Stimulated activated memory B cell treated with anti-CD40 and anti-IgM and Interleukin-4, amounts not matched to agents 10 μg/mL and 1 μg/mL and 100 μg/mL, for 72 hours (primary cell): ENCODE measurements at regions not wholly inside any gene's neighbourhood (a gene's known extent, or its start where the extent isn't known, plus 50 kb on each side); places are given as distances from the start of the nearest gene placed in this dataset.

Experiments used
- ATAC-seq: fragments of 150-1000 bp; cut with Tn5 transposase; 2 replicates; pipeline ENCODE4 v1.10.0; 2021
- H3K27ac Mint-ChIP-seq: one replicate; pipeline ENCODE4 v1.8.0; 2022; ENCODE audit warnings: mild to moderate bottlenecking, mixed read lengths
- H3K27me3 Mint-ChIP-seq: one replicate; pipeline ENCODE4 v1.8.0; 2022; ENCODE audit warnings: mixed read lengths
- H3K36me3 Mint-ChIP-seq: one replicate; pipeline ENCODE4 v1.8.0; 2022; ENCODE audit warnings: mixed read lengths
- H3K4me1 Mint-ChIP-seq: one replicate; pipeline ENCODE4 v1.8.0; 2022; ENCODE audit warnings: mixed read lengths
- H3K4me3 Mint-ChIP-seq: one replicate; pipeline ENCODE4 v1.8.0; 2022; ENCODE audit warnings: mild to moderate bottlenecking, moderate library complexity, mixed read lengths
- H3K9me3 Mint-ChIP-seq: one replicate; pipeline ENCODE4 v1.8.0; 2022; ENCODE audit warnings: mixed read lengths

DNA sequence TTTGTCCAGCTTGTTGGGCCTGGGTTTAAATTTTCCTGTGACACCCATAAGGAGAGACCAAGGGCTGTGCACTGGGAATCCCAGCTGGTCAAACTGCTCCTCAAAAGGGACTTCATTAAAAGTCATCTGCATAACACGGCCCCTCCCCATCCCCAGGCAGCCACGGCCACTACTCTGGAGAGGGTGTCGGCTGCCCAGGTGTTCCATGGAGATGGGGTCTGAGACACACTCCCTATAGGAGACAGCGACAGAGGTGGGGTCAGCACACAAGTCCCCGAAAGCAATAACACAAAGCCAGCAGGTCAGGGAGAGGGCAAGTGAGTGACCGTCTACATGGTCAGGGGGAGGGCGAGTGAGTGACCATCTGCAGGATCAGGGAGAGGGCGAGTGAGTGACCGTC lies 75.6 kb upstream of the BCL11B start:
- peaks cover 16% of the 10 kb centered on the region for H3K27me3 Mint-ChIP-seq
- H3K9me3 Mint-ChIP-seq = peaks cover 6% of the 10 kb centered on the region
- H3K36me3 Mint-ChIP-seq = no peaks in the 10 kb centered on the region
- H3K4me1 Mint-ChIP-seq = no peaks in the 10 kb centered on the region
- ATAC-seq = no peak
- no peak overlapping the region for H3K27ac Mint-ChIP-seq
- no peak overlapping the region for H3K4me3 Mint-ChIP-seq

DNA sequence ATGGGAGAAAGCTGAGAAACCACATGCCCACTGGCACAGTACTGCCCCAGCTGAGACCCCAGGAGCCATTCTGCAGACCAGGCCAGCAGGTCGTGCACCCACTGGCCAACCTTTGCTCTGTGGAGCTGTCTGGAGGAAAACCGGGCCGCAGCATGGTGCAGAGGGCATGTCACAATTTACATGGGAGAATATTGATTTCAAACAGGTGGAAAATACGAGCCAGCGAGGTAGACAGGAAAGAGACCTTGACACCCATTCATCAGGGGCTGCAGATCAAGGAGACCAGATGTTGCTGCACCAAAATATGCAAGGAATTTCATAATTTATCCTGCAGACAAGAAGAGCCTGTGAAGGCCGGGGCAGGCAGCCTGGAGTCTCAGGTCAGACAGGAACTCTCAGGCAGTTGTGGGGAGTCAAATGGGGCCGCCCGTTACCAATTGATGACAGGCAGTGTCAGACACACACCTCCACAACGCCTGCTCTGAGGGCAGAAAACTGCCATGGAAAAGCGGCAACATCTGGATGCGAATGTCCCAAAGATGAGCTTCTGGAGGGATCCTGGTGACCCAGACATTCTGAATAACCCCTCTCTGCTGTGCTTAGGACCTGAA lies 74.6 kb upstream of the BCL11B start:
- H3K9me3 Mint-ChIP-seq = peaks cover 6% of the 10 kb centered on the region
- no peak for ATAC-seq
- no peaks in the 10 kb centered on the region for H3K36me3 Mint-ChIP-seq
- H3K27me3 Mint-ChIP-seq = peaks cover 11% of the 10 kb centered on the region
- H3K4me3 Mint-ChIP-seq = no peak overlapping the region
- no peaks in the 10 kb centered on the region for H3K4me1 Mint-ChIP-seq
- no peak overlapping the region for H3K27ac Mint-ChIP-seq

DNA sequence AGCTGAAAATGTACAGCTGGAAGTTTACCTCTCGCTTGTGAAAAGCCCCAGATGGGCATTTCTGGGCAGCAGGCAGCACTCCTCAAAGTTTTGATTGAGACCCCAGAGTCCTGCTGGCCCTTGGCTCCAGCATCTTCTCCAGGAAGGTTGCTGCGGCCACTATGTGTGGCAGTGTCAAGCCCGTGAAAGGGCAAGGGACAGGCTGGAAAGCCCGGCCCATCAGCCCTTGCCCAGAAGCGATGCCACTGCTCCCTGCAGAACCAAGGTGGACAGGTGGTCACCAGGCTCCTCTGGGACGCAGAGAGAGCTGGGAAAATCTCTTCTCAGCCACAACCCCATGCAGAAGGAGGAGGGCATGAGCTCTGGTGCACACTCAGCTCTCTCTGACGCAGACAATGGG lies 73.5 kb upstream of the BCL11B start:
- Mint-ChIP-seq H3K27me3 (peaks cover 11% of the 10 kb centered on the region), H3K9me3 (peaks cover 6% of the 10 kb centered on the region), H3K27ac (no peak overlapping the region), H3K4me3 (no peak overlapping the region), H3K36me3 (no peaks in the 10 kb centered on the region), H3K4me1 (no peaks in the 10 kb centered on the region)
- no peak for ATAC-seq

GRCh38 chr14:99344051-99344758 lies 72.2 kb upstream of the BCL11B start:
- peak; percentile 40 for ATAC-seq
- Mint-ChIP-seq H3K4me3 (no peak overlapping the region), H3K27me3 (peaks cover 11% of the 10 kb centered on the region), H3K9me3 (peaks cover 6% of the 10 kb centered on the region), H3K36me3 (no peaks in the 10 kb centered on the region), H3K4me1 (no peaks in the 10 kb centered on the region), H3K27ac (no peak overlapping the region)

GRCh38 chr14:99342906-99343305 lies 70.9 kb upstream of the BCL11B start:
- ATAC-seq = peak; percentile 9
- Mint-ChIP-seq H3K4me1 (no peaks in the 10 kb centered on the region), H3K4me3 (no peak overlapping the region), H3K27me3 (peaks cover 6% of the 10 kb centered on the region), H3K9me3 (peaks cover 4% of the 10 kb centered on the region), H3K27ac (no peak overlapping the region), H3K36me3 (no peaks in the 10 kb centered on the region)

DNA sequence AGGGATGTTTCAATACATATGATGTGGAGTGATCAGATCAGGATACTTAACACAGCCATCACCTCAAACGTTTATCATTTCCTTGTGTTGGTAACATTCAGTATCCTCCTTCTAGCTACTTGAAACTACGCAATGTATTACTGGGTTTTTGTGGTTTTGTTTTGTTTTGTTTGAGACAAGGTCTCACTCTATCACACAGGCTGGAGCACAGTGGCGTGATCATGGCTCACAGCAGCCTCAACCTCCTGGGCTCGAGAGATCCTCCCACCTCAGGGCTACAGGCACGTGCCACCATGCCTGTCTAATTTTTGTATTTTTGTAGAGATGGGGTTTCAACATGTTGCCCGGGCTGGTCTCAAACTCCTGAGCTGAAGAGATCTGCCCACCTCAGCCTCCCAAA lies 70.2 kb upstream of the BCL11B start:
- Mint-ChIP-seq H3K9me3 (no peaks in the 10 kb centered on the region), H3K36me3 (no peaks in the 10 kb centered on the region), H3K4me3 (no peak overlapping the region), H3K27me3 (no peaks in the 10 kb centered on the region), H3K27ac (no peak overlapping the region), H3K4me1 (no peaks in the 10 kb centered on the region)
- ATAC-seq = no peak

DNA sequence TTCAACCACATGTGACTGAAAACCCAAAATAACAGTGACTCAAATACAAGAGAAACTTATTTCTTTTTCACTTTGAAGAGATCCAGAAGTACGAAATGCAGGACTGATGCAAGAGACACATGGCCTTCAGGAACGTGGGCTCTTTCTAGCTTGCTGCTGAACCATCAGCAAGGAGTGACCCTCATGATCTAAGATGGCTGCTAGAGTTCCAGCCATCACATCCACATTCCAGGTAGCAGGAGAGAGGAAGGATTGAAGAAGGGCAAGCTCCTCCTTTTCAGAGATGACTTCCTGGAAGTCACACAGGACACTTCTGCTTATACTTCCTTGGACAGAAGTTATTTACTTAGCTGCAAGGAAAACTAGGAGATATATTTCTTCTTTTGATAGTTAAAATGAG lies 67.6 kb upstream of the BCL11B start:
- H3K4me3 Mint-ChIP-seq = no peak overlapping the region
- no peaks in the 10 kb centered on the region for H3K27me3 Mint-ChIP-seq
- ATAC-seq = no peak
- no peaks in the 10 kb centered on the region for H3K36me3 Mint-ChIP-seq
- H3K27ac Mint-ChIP-seq = no peak overlapping the region
- H3K9me3 Mint-ChIP-seq = no peaks in the 10 kb centered on the region
- H3K4me1 Mint-ChIP-seq = no peaks in the 10 kb centered on the region

- no peaks in the 10 kb centered on the region for H3K27me3 Mint-ChIP-seq
Observed at GRCh38 chr14:99338313-99338712, 66.3 kb upstream of the BCL11B start.

DNA sequence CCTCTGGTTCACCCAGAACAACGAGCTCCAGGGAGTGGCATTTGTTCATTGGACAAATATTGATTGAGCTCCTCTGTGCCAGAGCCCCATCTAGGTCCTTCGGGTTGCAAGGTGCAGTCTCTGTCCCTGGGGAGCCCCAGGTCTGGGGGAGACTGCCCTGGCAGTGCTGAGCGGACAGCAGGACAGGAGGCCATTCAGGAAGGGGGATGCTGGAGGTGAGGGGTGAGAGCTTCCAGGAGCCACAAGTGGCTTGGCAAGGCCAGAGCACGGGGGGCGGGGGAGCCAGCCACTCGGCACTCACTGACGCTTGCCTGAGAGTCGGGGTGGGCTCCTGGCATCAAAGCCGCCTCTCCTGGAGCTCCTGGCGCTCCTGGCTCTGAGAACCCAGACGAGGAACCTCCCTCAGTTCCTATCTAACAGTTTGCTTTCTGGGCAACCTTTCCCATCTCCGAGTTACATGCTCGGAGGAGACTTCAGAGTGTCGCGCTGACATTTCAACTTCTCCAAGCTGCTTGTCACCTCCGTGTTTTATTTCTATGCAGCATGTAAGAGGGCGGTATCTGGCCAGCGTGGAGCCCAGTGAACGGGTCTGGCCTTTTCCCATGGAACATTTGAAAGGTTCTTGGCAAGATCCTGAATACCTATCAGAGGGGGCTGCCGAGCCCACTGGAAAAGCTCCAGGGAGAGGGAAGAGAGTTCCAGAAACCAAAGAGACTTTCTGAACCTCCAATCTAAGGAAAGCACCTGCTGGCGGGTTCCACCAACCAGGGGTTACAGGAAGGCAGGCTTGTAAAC lies 62.0 kb upstream of the BCL11B start:
- no peaks in the 10 kb centered on the region for H3K4me1 Mint-ChIP-seq
- H3K4me3 Mint-ChIP-seq = no peak overlapping the region
- H3K9me3 Mint-ChIP-seq = no peaks in the 10 kb centered on the region
- ATAC-seq = no peak
- H3K27ac Mint-ChIP-seq = no peak overlapping the region
- no peaks in the 10 kb centered on the region for H3K27me3 Mint-ChIP-seq
- H3K36me3 Mint-ChIP-seq = no peaks in the 10 kb centered on the region

More at GRCh38 chr14:99338313-99338712, 66.3 kb upstream of the BCL11B start:
- Mint-ChIP-seq H3K4me3 (no peak overlapping the region), H3K9me3 (no peaks in the 10 kb centered on the region), H3K4me1 (no peaks in the 10 kb centered on the region), H3K36me3 (no peaks in the 10 kb centered on the region), H3K27ac (no peak overlapping the region)
- ATAC-seq = no peak

DNA sequence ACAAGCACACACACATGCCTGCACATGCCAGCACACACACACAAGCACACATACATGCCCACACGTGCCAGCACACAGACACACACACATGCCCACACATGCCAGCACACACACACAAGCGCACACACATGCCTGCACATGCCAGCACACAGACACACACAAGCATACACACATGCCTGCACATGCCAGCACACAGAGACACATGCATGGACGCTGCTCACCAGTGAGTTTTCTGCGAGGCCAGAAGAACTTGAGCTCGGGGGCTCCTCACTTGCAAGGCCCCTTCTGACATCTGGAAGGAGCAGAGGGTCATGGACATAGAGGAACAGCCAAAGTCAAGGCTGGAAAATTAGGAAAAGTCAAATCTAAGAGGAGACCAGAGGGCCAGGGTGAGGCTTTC lies 61.2 kb upstream of the BCL11B start:
- Mint-ChIP-seq H3K9me3 (no peaks in the 10 kb centered on the region), H3K4me3 (no peak overlapping the region), H3K27ac (no peak overlapping the region), H3K27me3 (no peaks in the 10 kb centered on the region), H3K4me1 (no peaks in the 10 kb centered on the region), H3K36me3 (no peaks in the 10 kb centered on the region)
- no peak for ATAC-seq

GRCh38 chr14:99331811-99332210 lies 59.8 kb upstream of the BCL11B start:
- no peak for ATAC-seq
- Mint-ChIP-seq H3K36me3 (no peaks in the 10 kb centered on the region), H3K4me1 (no peaks in the 10 kb centered on the region), H3K27me3 (no peaks in the 10 kb centered on the region), H3K27ac (no peak overlapping the region), H3K9me3 (no peaks in the 10 kb centered on the region), H3K4me3 (no peak overlapping the region)

- H3K27ac Mint-ChIP-seq = no peak overlapping the region
Observed at GRCh38 chr14:99330316-99331240, 58.6 kb upstream of the BCL11B start.

GRCh38 chr14:99329711-99330315 lies 57.8 kb upstream of the BCL11B start:
- no peaks in the 10 kb centered on the region for H3K36me3 Mint-ChIP-seq
- no peaks in the 10 kb centered on the region for H3K27me3 Mint-ChIP-seq
- ATAC-seq = no peak
- H3K4me3 Mint-ChIP-seq = no peak overlapping the region
- no peaks in the 10 kb centered on the region for H3K4me1 Mint-ChIP-seq
- no peaks in the 10 kb centered on the region for H3K9me3 Mint-ChIP-seq
- H3K27ac Mint-ChIP-seq = no peak overlapping the region

More at GRCh38 chr14:99330316-99331240, 58.6 kb upstream of the BCL11B start:
- H3K36me3 Mint-ChIP-seq = no peaks in the 10 kb centered on the region
- H3K4me1 Mint-ChIP-seq = no peaks in the 10 kb centered on the region
- no peaks in the 10 kb centered on the region for H3K9me3 Mint-ChIP-seq
- no peak for ATAC-seq
- H3K4me3 Mint-ChIP-seq = no peak overlapping the region
- H3K27me3 Mint-ChIP-seq = no peaks in the 10 kb centered on the region

GRCh38 chr14:99327458-99328250 lies 55.7 kb upstream of the BCL11B start:
- Mint-ChIP-seq H3K4me3 (no peak overlapping the region), H3K27me3 (no peaks in the 10 kb centered on the region), H3K36me3 (no peaks in the 10 kb centered on the region), H3K27ac (no peak overlapping the region), H3K9me3 (no peaks in the 10 kb centered on the region), H3K4me1 (no peaks in the 10 kb centered on the region)
- no peak for ATAC-seq
